Mesendoderm (in vitro differentiated cells): ENCODE measurements at regions not wholly inside any gene's neighbourhood (a gene's known extent, or its start where the extent isn't known, plus 50 kb on each side); places are given as distances from the start of the nearest gene placed in this dataset.
A peak's percentile ranks its signal among the peaks of the same experiment; 100 is the strongest.

ENCODE experiments used
- DNase-seq: peaks from one replicate; pipeline ENCODE4 v3.0.0; 2013
- H2AK5ac ChIP-seq: 2 replicates; pipeline ENCODE4 v1.6.1; 2013; ENCODE audit warnings: low read length, inconsistent platforms
- H2BK120ac ChIP-seq: 2 replicates; pipeline ENCODE4 v1.6.1; 2013; ENCODE audit warnings: low read depth, mild to moderate bottlenecking, low read length, moderate library complexity, mixed read lengths
- H2BK15ac ChIP-seq: replicated peaks from 2 replicates; pipeline ENCODE4 v1.6.1; 2013; ENCODE audit warnings: low read depth, mild to moderate bottlenecking, moderate library complexity
- H2BK5ac ChIP-seq: 2 replicates; pipeline ENCODE4 v1.6.1; 2013; ENCODE audit warnings: low read length, inconsistent platforms
- H3K18ac ChIP-seq: 2 replicates; pipeline ENCODE4 v1.6.1; 2013; ENCODE audit warnings: mild to moderate bottlenecking, low read length, mixed read lengths
- H3K23ac ChIP-seq: one replicate; pipeline ENCODE4 v1.6.1; 2013; ENCODE audit warnings: low read length
- H3K27ac ChIP-seq: 2 replicates; pipeline ENCODE4 v1.5.1; 2013; ENCODE audit warnings: low read depth, mild to moderate bottlenecking, inconsistent platforms, low read length, moderate library complexity
- H3K27me3 ChIP-seq: 2 replicates; pipeline ENCODE4 v1.6.1; 2013; ENCODE audit warnings: low read length, control low read depth, mild to moderate bottlenecking, inconsistent platforms; ENCODE audit not compliant: insufficient read depth, poor library complexity
- H3K36me3 ChIP-seq: 2 replicates; pipeline ENCODE4 v1.6.1; 2013; ENCODE audit warnings: low read length, inconsistent platforms; ENCODE audit not compliant: control insufficient read depth, insufficient read depth
- H3K4ac ChIP-seq: one replicate; pipeline ENCODE4 v1.6.1; 2013; ENCODE audit warnings: low read depth, mild to moderate bottlenecking, low read length, moderate library complexity
- H3K4me1 ChIP-seq: 2 replicates; pipeline ENCODE4 v1.6.1; 2013; ENCODE audit warnings: low read depth, low read length, inconsistent platforms; ENCODE audit not compliant: control insufficient read depth
- H3K4me2 ChIP-seq: 2 replicates; pipeline ENCODE4 v1.6.1; 2013; ENCODE audit warnings: low read length
- H3K4me3 ChIP-seq: 2 replicates; pipeline ENCODE4 v1.5.1; 2013; ENCODE audit warnings: mild to moderate bottlenecking, low read length
- H3K56ac ChIP-seq: one replicate; pipeline ENCODE4 v1.6.1; 2013; ENCODE audit warnings: low read length
- H3K79me1 ChIP-seq: 2 replicates; pipeline ENCODE4 v1.6.1; 2013; ENCODE audit warnings: low read length, inconsistent platforms
- H3K79me2 ChIP-seq: 2 replicates; pipeline ENCODE4 v1.6.1; 2013; ENCODE audit warnings: mild to moderate bottlenecking, low read length; ENCODE audit not compliant: control insufficient read depth, insufficient read depth
- H3K9ac ChIP-seq: 2 replicates; pipeline ENCODE4 v1.6.1; 2013; ENCODE audit warnings: low read length, inconsistent platforms
- H4K5ac ChIP-seq: one replicate; pipeline ENCODE4 v1.6.1; 2013; ENCODE audit warnings: low read length
- H4K8ac ChIP-seq: one replicate; pipeline ENCODE4 v1.6.1; 2013; ENCODE audit warnings: low read depth, mild to moderate bottlenecking, control low read depth, low read length, moderate library complexity
- WGBS: extraction: QIAGEN DNeasy Blood & Tissue Kit; methylation state at CpG from one replicate; pipeline ENCODE4 v1.1.7; 2013; ENCODE audit warnings: low lambda C conversion rate, missing lambda C conversion rate; ENCODE audit not compliant: insufficient coverage; ENCODE audit errors: extremely low coverage; 5-methylcytosine and 5-hydroxymethylcytosine counted together

DNA sequence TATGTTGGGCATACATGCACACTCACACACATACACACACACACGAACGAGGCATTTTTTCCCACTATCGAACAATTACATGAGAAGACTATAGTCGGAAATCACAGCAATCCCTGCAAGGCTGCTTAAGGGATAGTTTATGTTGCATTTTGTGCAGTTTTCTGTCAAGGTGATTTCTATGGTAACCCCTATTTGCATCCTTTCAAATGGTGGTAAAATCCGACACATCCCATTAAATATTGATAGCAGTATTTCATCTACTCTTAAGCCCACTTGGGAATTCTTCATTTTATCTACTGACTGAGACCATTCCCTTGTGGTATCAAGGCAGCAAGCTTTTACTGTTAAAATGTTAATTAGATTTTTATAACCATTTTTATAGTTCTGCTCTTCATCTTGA lies 457.8 kb downstream of the HACE1 start:
- Histone ChIP-seq H2AK5ac (no peak overlapping the region), H3K9ac (no peak overlapping the region), H3K79me1 (no peaks in the 10 kb centered on the region), H3K79me2 (no peaks in the 10 kb centered on the region), H3K18ac (no peak overlapping the region), H2BK15ac (no peak overlapping the region), H3K27ac (no peak overlapping the region), H3K23ac (no peak overlapping the region), H3K4ac (no peak overlapping the region), H2BK120ac (no peak overlapping the region), H4K8ac (no peak overlapping the region), H3K4me3 (no peak overlapping the region), H3K36me3 (no peaks in the 10 kb centered on the region), H3K4me1 (no peaks in the 10 kb centered on the region), H4K5ac (no peak overlapping the region), H2BK5ac (no peak overlapping the region), H3K56ac (no peak overlapping the region), H3K27me3 (no peaks in the 10 kb centered on the region), H3K4me2 (no peak overlapping the region)
- WGBS: no CpG with 5 or more reads among the region's 5 CpGs
- DNase-seq: no peak

DNA sequence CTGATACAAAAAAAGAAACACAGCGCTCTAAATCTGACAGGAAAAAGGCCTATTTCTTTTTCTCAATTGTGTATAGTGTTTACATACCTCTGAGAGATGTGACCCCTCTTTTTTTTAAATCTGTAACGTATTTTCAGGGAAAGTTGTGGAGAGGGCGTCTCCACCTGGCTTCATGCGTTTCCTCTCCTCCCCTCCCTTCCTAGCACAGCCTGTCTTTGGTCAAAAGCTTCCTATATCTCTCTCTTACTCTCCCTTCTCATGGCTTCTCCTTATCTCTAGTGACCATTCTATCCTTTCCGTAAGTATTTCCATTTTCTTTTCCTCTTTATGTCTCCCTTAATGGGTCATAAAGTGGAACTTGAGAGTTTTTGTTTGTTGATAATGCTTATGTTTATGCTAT lies 458.9 kb downstream of the HACE1 start:
- no peak overlapping the region for H2AK5ac ChIP-seq
- WGBS: no CpG with 5 or more reads among the region's 5 CpGs
- no peaks in the 10 kb centered on the region for H3K79me2 ChIP-seq
- H2BK15ac ChIP-seq: no peak overlapping the region
- no peak overlapping the region for H3K27ac ChIP-seq
- H3K4me2 ChIP-seq: no peak overlapping the region
- no peaks in the 10 kb centered on the region for H3K27me3 ChIP-seq
- no peak overlapping the region for H3K4ac ChIP-seq
- no peak overlapping the region for H3K9ac ChIP-seq
- H3K56ac ChIP-seq: no peak overlapping the region
- H3K36me3 ChIP-seq: no peaks in the 10 kb centered on the region
- no peak overlapping the region for H3K23ac ChIP-seq
- H3K4me3 ChIP-seq: no peak overlapping the region
- no peak overlapping the region for H2BK5ac ChIP-seq
- no peak overlapping the region for H3K18ac ChIP-seq
- no peaks in the 10 kb centered on the region for H3K79me1 ChIP-seq
- H4K8ac ChIP-seq: no peak overlapping the region
- DNase-seq: no peak
- H4K5ac ChIP-seq: no peak overlapping the region
- H3K4me1 ChIP-seq: no peaks in the 10 kb centered on the region
- H2BK120ac ChIP-seq: no peak overlapping the region

DNA sequence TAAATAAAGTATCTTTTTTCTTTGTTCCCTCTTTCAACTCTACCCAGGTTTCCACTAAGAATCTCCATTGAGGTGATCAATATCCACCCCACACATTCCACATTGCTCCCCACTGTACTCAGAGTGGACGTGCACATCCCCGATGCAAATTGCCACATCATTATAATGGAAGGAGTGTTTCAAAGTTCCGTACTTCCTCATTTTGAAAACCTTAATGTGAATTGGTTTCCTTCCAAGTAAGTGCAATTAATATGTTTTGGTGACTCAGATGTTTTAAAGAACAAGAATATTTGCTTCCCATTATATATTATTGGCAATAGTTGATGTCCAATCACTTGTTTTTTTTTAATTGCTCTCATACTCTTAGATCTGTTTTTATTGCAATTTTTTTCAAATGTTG lies 463.6 kb downstream of the HACE1 start:
- WGBS: no CpG with 5 or more reads among the region's 3 CpGs
- Histone ChIP-seq H2BK120ac (no peak overlapping the region), H3K9ac (no peak overlapping the region), H4K8ac (no peak overlapping the region), H2BK15ac (no peak overlapping the region), H3K4me1 (no peaks in the 10 kb centered on the region), H2AK5ac (no peak overlapping the region), H2BK5ac (no peak overlapping the region), H3K27me3 (no peaks in the 10 kb centered on the region), H3K36me3 (no peaks in the 10 kb centered on the region), H3K18ac (no peak overlapping the region), H3K79me1 (no peaks in the 10 kb centered on the region), H3K56ac (no peak overlapping the region), H3K4me3 (no peak overlapping the region), H4K5ac (no peak overlapping the region), H3K79me2 (no peaks in the 10 kb centered on the region), H3K4ac (no peak overlapping the region), H3K27ac (no peak overlapping the region), H3K23ac (no peak overlapping the region), H3K4me2 (no peak overlapping the region)
- DNase-seq: no peak

DNA sequence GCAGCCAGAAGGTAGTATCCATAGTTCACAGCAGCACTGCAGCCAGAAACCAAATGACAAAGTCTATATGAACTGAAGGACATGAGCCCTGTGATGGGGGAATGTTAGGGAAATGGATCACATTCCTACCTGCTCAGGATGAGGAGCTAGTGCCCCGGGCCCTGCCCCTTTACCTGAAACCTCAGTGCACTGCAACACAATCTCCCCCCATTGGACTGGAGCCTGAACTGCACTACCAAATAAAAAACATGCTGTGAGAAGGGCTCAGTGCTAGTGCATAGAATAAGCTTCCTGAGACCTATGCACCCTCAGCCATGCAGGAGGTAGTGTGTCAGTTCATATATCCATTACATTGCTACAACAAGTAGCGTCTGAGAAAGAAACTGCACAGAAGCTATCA lies 477.8 kb downstream of the HACE1 start:
- Histone ChIP-seq H3K27ac (no peak overlapping the region), H2BK15ac (no peak overlapping the region), H3K56ac (no peak overlapping the region), H2AK5ac (no peak overlapping the region), H4K8ac (no peak overlapping the region), H3K4me3 (no peak overlapping the region), H3K4me2 (no peak overlapping the region), H3K79me2 (no peaks in the 10 kb centered on the region), H4K5ac (no peak overlapping the region), H3K27me3 (no peaks in the 10 kb centered on the region), H2BK5ac (no peak overlapping the region), H3K79me1 (no peaks in the 10 kb centered on the region), H3K36me3 (no peaks in the 10 kb centered on the region), H2BK120ac (no peak overlapping the region), H3K4me1 (no peaks in the 10 kb centered on the region), H3K9ac (no peak overlapping the region), H3K4ac (no peak overlapping the region), H3K18ac (no peak overlapping the region), H3K23ac (no peak overlapping the region)
- WGBS: no CpG with 5 or more reads among the region's 2 CpGs
- DNase-seq: peak; percentile 27

DNA sequence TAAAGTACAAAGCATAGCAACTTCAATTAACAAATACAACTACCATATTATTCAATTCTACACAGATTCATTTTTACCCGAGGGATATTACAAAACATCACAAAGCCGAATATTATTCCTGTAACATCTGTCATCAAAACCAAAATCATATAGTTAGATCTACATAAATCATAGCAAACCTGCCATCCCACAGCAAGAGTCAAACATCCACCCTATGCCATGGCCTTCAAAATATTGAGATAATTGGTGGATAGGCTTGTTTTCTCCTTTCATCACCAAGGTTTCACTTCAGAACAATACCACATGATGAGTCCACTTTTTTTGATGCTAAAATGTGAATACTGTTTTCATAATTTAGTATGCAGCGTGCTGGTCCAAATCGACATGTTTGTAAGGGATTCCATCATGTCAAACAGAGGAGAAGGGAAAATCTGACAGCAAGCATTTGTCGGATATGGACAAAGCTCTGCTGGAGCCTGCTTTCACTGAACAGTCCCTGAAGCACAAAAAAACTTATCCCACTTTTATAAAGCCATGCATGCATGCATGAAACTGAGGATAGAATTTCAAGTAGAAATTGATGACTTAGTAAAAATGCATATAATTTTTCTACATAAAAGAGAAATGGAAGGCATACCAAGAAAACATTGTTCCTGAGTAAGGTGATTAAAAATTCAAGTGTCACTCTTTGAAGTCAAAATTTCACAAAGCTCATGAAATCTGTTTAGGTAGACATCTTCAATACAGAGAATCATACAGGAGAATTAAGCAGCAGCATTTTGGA lies 494.1 kb downstream of the HACE1 start:
- Histone ChIP-seq H3K27ac (no peak overlapping the region), H3K27me3 (no peaks in the 10 kb centered on the region), H3K36me3 (no peaks in the 10 kb centered on the region), H2BK15ac (no peak overlapping the region), H3K4me3 (no peak overlapping the region), H3K18ac (no peak overlapping the region), H3K79me2 (no peaks in the 10 kb centered on the region), H3K23ac (no peak overlapping the region), H3K4me1 (no peaks in the 10 kb centered on the region), H4K8ac (no peak overlapping the region), H3K9ac (no peak overlapping the region), H2AK5ac (no peak overlapping the region), H3K79me1 (no peaks in the 10 kb centered on the region), H2BK5ac (no peak overlapping the region), H3K56ac (no peak overlapping the region), H2BK120ac (no peak overlapping the region), H3K4ac (no peak overlapping the region), H4K5ac (no peak overlapping the region), H3K4me2 (no peak overlapping the region)
- no peak for DNase-seq
- WGBS: 100% methylated on average over 2 of the region's 5 CpGs

DNA sequence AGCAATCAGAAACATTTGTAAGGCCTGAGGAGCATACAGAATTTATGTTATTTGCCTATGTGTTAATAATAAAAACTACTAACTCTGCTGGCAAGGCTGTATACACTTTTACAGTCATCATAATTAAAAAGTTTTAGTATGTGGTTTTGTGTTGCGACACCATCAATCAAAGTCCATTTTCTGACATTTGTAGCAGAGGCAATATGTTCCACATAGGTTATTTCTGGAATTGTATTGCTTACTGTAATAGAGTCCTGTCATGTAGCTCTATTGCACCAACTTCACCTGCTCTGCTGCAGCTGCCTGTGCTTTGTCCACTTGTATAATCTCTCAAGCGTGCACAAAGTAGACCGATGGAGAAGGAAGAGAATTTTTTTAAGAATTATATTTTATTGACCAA lies 501.8 kb downstream of the HACE1 start:
- H3K27me3 ChIP-seq: no peaks in the 10 kb centered on the region
- no peak overlapping the region for H3K4me2 ChIP-seq
- no peaks in the 10 kb centered on the region for H3K36me3 ChIP-seq
- no peak overlapping the region for H2BK120ac ChIP-seq
- no peak overlapping the region for H4K5ac ChIP-seq
- no peak overlapping the region for H3K4ac ChIP-seq
- no peak for DNase-seq
- no peaks in the 10 kb centered on the region for H3K79me1 ChIP-seq
- no peak overlapping the region for H3K23ac ChIP-seq
- no peaks in the 10 kb centered on the region for H3K4me1 ChIP-seq
- H3K56ac ChIP-seq: no peak overlapping the region
- H3K4me3 ChIP-seq: no peak overlapping the region
- H2BK5ac ChIP-seq: no peak overlapping the region
- H3K18ac ChIP-seq: no peak overlapping the region
- H4K8ac ChIP-seq: no peak overlapping the region
- H2BK15ac ChIP-seq: no peak overlapping the region
- WGBS: no CpG with 5 or more reads among the region's 3 CpGs
- no peak overlapping the region for H3K9ac ChIP-seq
- no peaks in the 10 kb centered on the region for H3K79me2 ChIP-seq
- H2AK5ac ChIP-seq: no peak overlapping the region
- no peak overlapping the region for H3K27ac ChIP-seq
